Loucy (cell line): ENCODE measurements at regions not wholly inside any gene's neighbourhood (a gene's known extent, or its start where the extent isn't known, plus 50 kb on each side); places are given as distances from the start of the nearest gene placed in this dataset.

Source experiments
- H2AFZ ChIP-seq: fragments of 200-600 bp; sonication (generic); 2 replicates; pipeline ENCODE4 v1.6.0; 2016; ENCODE audit warnings: antibody characterized with exemption, mild to moderate bottlenecking, low read length, moderate library complexity
- H3F3A ChIP-seq: fragments of 200-600 bp; 2 replicates; pipeline ENCODE4 v1.6.0; 2016; ENCODE audit warnings: antibody characterized with exemption, low read depth, mild to moderate bottlenecking
- H3K27me3 ChIP-seq: fragments of 200-600 bp; sonication (generic); 2 replicates; pipeline ENCODE4 v1.6.1; 2014; ENCODE audit warnings: low read length, mild to moderate bottlenecking; ENCODE audit not compliant: insufficient read depth, poor library complexity, severe bottlenecking
- H3K36me3 ChIP-seq: fragments of 200-600 bp; sonication (generic); 2 replicates; pipeline ENCODE4 v1.6.1; 2016; ENCODE audit warnings: low read length; ENCODE audit not compliant: insufficient read depth
- H3K4me1 ChIP-seq: fragments of 200-600 bp; sonication (generic); 2 replicates; pipeline ENCODE4 v1.5.1; 2014; ENCODE audit warnings: low read length, mild to moderate bottlenecking; ENCODE audit not compliant: insufficient read depth, poor library complexity, severe bottlenecking
- H3K4me2 ChIP-seq: fragments of 200-600 bp; sonication (generic); 2 replicates; pipeline ENCODE4 v1.6.0; 2014; ENCODE audit warnings: antibody characterized with exemption, low read length, low read depth, mild to moderate bottlenecking; ENCODE audit not compliant: poor library complexity, severe bottlenecking
- H3K4me3 ChIP-seq: fragments of 200-600 bp; sonication (generic); 2 replicates; pipeline ENCODE4 v1.5.1; 2014; ENCODE audit warnings: low read length, mild to moderate bottlenecking, mixed read lengths; ENCODE audit not compliant: poor library complexity, severe bottlenecking
- H3K79me2 ChIP-seq: fragments of 200-600 bp; sonication (generic); 2 replicates; pipeline ENCODE4 v1.6.1; 2014; ENCODE audit warnings: low read length; ENCODE audit not compliant: insufficient read depth
- H3K9ac ChIP-seq: fragments of 200-600 bp; sonication (generic); 2 replicates; pipeline ENCODE4 v1.6.0; 2014; ENCODE audit warnings: mild to moderate bottlenecking, low read depth, low read length, moderate library complexity; ENCODE audit not compliant: poor library complexity, severe bottlenecking
- H3K9me2 ChIP-seq: fragments of 200-600 bp; sonication (generic); replicated peaks from 2 replicates; pipeline ENCODE4 v1.6.1; 2016; ENCODE audit warnings: low read depth, low read length, mixed read lengths
- H3K9me3 ChIP-seq: fragments of 200-600 bp; sonication (generic); 2 replicates; pipeline ENCODE4 v1.6.1; 2014; ENCODE audit warnings: mild to moderate bottlenecking, antibody characterized with exemption, low read length, low read depth; ENCODE audit not compliant: insufficient read depth
- H4K20me1 ChIP-seq: fragments of 200-600 bp; sonication (generic); 2 replicates; pipeline ENCODE4 v1.6.0; 2014; ENCODE audit warnings: antibody characterized with exemption, low read length, mild to moderate bottlenecking; ENCODE audit not compliant: insufficient read depth, poor library complexity, severe bottlenecking
- CTCF ChIP-seq: fragments of 200-600 bp; sonication (generic); conservative IDR thresholded peaks from 2 replicates; pipeline ENCODE4 v1.5.1; 2014; ENCODE audit warnings: mild to moderate bottlenecking, antibody characterized with exemption, low read length
- EZH2phosphoT487 ChIP-seq: fragments of 200-600 bp; IDR thresholded peaks from 2 replicates; pipeline ENCODE4 v1.6.1; 2018; ENCODE audit warnings: antibody characterized with exemption, mild to moderate bottlenecking, moderate library complexity, borderline replicate concordance

- Histone ChIP-seq H3K36me3 (no peaks in the 10 kb centered on the region), H3K9me3 (no peaks in the 10 kb centered on the region), H3K9ac (no peak overlapping the region), H3F3A (no peaks in the 10 kb centered on the region), H3K4me3 (no peak overlapping the region), H3K27me3 (no peaks in the 10 kb centered on the region), H3K4me1 (no peaks in the 10 kb centered on the region), H4K20me1 (no peaks in the 10 kb centered on the region), H3K4me2 (no peak overlapping the region), H3K9me2 (no peaks in the 10 kb centered on the region), H3K79me2 (no peaks in the 10 kb centered on the region), H2AFZ (no peak overlapping the region)
- TF ChIP-seq EZH2phosphoT487 (no peak), CTCF (no peak)
These were observed 209.4 kb upstream of the NCAM1 start for GRCh38 chr11:112751772-112752171.

GRCh38 chr11:112752563-112752962 lies 208.7 kb upstream of the NCAM1 start:
- H3K9me2 ChIP-seq = no peaks in the 10 kb centered on the region
- H3K4me3 ChIP-seq = no peak overlapping the region
- H3K36me3 ChIP-seq = no peaks in the 10 kb centered on the region
- no peaks in the 10 kb centered on the region for H3F3A ChIP-seq
- H4K20me1 ChIP-seq = no peaks in the 10 kb centered on the region
- H3K9ac ChIP-seq = no peak overlapping the region
- TF ChIP-seq CTCF (no peak), EZH2phosphoT487 (no peak)
- H2AFZ ChIP-seq = no peak overlapping the region
- no peaks in the 10 kb centered on the region for H3K4me1 ChIP-seq
- no peak overlapping the region for H3K4me2 ChIP-seq
- H3K79me2 ChIP-seq = no peaks in the 10 kb centered on the region
- H3K9me3 ChIP-seq = no peaks in the 10 kb centered on the region
- H3K27me3 ChIP-seq = no peaks in the 10 kb centered on the region

GRCh38 chr11:112753706-112754105 lies 207.5 kb upstream of the NCAM1 start:
- H3K4me2 ChIP-seq = no peak overlapping the region
- H2AFZ ChIP-seq = no peak overlapping the region
- H3K4me1 ChIP-seq = no peaks in the 10 kb centered on the region
- H3K9me2 ChIP-seq = no peaks in the 10 kb centered on the region
- no peak overlapping the region for H3K4me3 ChIP-seq
- no peaks in the 10 kb centered on the region for H3K27me3 ChIP-seq
- no peaks in the 10 kb centered on the region for H3F3A ChIP-seq
- H3K79me2 ChIP-seq = no peaks in the 10 kb centered on the region
- no peak overlapping the region for H3K9ac ChIP-seq
- no peaks in the 10 kb centered on the region for H4K20me1 ChIP-seq
- H3K36me3 ChIP-seq = no peaks in the 10 kb centered on the region
- no peaks in the 10 kb centered on the region for H3K9me3 ChIP-seq
- no peak for TF ChIP-seq EZH2phosphoT487
- TF ChIP-seq CTCF = no peak
